ENCODE measurements at regions not wholly inside any gene's neighbourhood (a gene's known extent, or its start where the extent isn't known, plus 50 kb on each side); places are given as distances from the start of the nearest gene placed in this dataset.
A peak's percentile ranks its signal among the peaks of the same experiment; 100 is the strongest.
"Not testable (repeated sequence)": the region's sequence is repeated elsewhere in the genome, so short reads cannot be mapped to it uniquely, and the experiment has no call there.

- Histone ChIP-seq H3K36me3 (ENCODE audit: control insufficient read depth, insufficient read depth, low read length) (no peaks in the 10 kb centered on the region), H3K4me1 (ENCODE audit: control insufficient read depth, insufficient read depth, low read length) (no peaks in the 10 kb centered on the region), H3K27ac (ENCODE audit: low read length) (no peak overlapping the region), H3K4me3 (ENCODE audit: low read length) (no peak overlapping the region), H3K27me3 (ENCODE audit: control insufficient read depth, insufficient read depth, low read length) (no peaks in the 10 kb centered on the region), H3K9me3 (replicated peaks; ENCODE audit: control insufficient read depth, low read depth, low read length) (no peaks in the 10 kb centered on the region)
- WGBS (ENCODE audit: insufficient coverage) = 12% methylated on average over 1 of the region's 1 CpG
- DNase-seq = no peak
Measured at GRCh38 chr12:71385155-71385554, 54.4 kb upstream of the LGR5 start.

DNA sequence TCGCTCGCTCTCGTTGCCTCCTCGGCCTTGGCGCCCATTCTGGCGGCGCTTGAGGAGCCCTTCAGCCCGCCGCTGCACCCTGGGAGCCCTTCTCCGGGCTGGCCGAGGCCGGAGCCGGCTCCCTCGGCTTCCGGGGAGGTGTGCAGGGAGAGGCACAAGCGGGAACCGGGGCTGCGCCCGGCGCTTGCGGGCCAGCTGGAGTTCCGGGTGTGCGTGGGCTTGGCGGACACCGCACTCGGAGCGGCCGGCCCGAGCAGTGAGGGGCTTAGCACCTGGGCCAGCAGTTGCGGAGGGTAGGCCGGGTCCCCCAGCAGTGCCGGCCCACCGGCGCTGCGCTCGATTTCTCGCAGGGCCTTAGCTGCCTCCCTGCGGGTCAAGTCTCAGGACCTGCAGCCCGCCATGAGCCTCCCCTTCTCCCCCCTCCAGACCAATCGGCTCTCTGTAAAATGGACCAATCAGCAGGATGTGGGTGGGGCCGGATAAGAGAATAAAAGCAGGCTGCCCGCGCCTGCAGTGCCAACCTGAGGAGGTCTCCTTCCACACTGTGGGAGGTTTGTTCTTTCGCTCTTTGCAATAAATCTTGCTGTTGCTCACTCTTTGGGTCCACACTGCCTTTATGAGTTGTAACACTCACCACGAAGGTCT lies 62.8 kb upstream of the LGR5 start:
- H3K9me3 ChIP-seq (replicated peaks; ENCODE audit: control insufficient read depth, low read depth, low read length); H3K36me3 ChIP-seq (ENCODE audit: control insufficient read depth, insufficient read depth, low read length); H3K27me3 ChIP-seq (ENCODE audit: control insufficient read depth, insufficient read depth, low read length); H3K27ac ChIP-seq (ENCODE audit: low read length); DNase-seq; H3K4me1 ChIP-seq (ENCODE audit: control insufficient read depth, insufficient read depth, low read length); H3K4me3 ChIP-seq (ENCODE audit: low read length): not testable (repeated sequence)
- WGBS (ENCODE audit: insufficient coverage) = 97% methylated on average over 40 of the region's 45 CpGs

DNA sequence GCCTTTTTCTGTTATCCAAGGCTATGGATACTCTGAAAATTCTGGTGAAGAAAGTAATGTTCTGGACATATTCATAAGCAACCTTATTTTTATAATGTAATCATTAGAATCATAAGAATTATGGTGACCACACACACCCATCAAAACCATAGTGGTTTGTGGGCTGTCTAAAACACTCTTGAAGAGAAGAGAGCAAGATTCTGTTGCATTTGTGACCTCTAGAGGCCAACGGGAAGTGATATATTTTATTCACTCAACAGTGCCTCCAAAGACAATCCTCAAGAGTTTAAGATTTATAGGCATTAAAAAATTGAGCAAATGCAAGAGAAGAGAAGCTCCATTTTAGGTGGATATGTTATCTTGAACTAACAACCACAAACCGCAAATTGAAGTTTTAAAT lies 68.5 kb upstream of the LGR5 start:
- peak; percentile 31 for DNase-seq

DNA sequence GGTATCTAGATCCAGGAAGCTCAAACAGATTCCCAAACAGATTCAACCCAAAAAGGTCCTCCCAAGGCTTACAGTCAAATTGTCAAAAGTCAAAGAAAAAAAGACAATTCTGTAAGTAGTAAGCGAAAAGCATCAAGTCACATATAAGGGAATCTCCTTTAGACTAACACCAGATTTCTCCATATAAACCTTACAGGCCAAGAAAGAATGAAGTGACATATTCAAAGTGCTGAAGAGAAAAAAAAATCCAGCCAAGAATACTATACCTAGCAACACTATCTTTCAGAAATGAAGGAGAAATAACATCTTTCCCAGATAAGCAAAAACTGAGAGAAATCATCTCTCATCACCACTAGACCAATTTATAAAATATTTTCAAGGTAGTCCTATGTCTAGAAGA lies 79.6 kb upstream of the LGR5 start:
- H3K4me1 ChIP-seq (ENCODE audit: control insufficient read depth, insufficient read depth, low read length) = no peaks in the 10 kb centered on the region
- WGBS (ENCODE audit: insufficient coverage) = no CpG with 5 or more reads among the region's 1 CpG
- peaks cover 4% of the 10 kb centered on the region for H3K9me3 ChIP-seq (replicated peaks; ENCODE audit: control insufficient read depth, low read depth, low read length)
- DNase-seq = no peak
- H3K27me3 ChIP-seq (ENCODE audit: control insufficient read depth, insufficient read depth, low read length) = no peaks in the 10 kb centered on the region
- H3K36me3 ChIP-seq (ENCODE audit: control insufficient read depth, insufficient read depth, low read length) = no peaks in the 10 kb centered on the region
- no peak overlapping the region for H3K27ac ChIP-seq (ENCODE audit: low read length)
- H3K4me3 ChIP-seq (ENCODE audit: low read length) = no peak overlapping the region

More for the DNA sequence above, 68.5 kb upstream of the LGR5 start:
- Histone ChIP-seq H3K4me1 (ENCODE audit: control insufficient read depth, insufficient read depth, low read length) (no peaks in the 10 kb centered on the region), H3K36me3 (ENCODE audit: control insufficient read depth, insufficient read depth, low read length) (no peaks in the 10 kb centered on the region), H3K9me3 (replicated peaks; ENCODE audit: control insufficient read depth, low read depth, low read length) (no peaks in the 10 kb centered on the region), H3K4me3 (ENCODE audit: low read length) (no peak overlapping the region), H3K27me3 (ENCODE audit: control insufficient read depth, insufficient read depth, low read length) (no peaks in the 10 kb centered on the region), H3K27ac (ENCODE audit: low read length) (no peak overlapping the region)
- WGBS (ENCODE audit: insufficient coverage) = no CpG with 5 or more reads among the region's 2 CpGs

DNA sequence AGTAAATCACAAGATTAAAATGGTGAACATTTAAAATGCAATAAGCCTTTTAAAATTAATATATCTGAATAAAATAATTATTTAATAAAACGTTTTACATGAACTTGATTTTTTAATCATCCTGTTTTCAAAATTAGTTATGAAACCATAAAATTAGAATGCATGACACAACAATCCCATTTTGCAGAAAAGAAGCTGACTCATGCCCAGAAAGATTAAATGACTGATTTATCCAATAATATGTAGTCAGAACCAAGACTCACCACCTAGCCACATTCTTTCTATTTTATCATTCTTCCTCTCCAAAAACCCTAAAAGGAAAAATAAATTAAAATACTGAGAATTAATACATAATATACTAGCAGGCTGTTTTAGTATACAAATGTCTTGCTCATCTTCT lies 83.0 kb upstream of the LGR5 start:
- no CpG with 5 or more reads among the region's 1 CpG for WGBS (ENCODE audit: insufficient coverage)
- Histone ChIP-seq H3K36me3 (ENCODE audit: control insufficient read depth, insufficient read depth, low read length) (no peaks in the 10 kb centered on the region), H3K4me1 (ENCODE audit: control insufficient read depth, insufficient read depth, low read length) (no peaks in the 10 kb centered on the region), H3K27me3 (ENCODE audit: control insufficient read depth, insufficient read depth, low read length) (no peaks in the 10 kb centered on the region), H3K27ac (ENCODE audit: low read length) (no peak overlapping the region), H3K4me3 (ENCODE audit: low read length) (no peak overlapping the region), H3K9me3 (replicated peaks; ENCODE audit: control insufficient read depth, low read depth, low read length) (peaks cover 4% of the 10 kb centered on the region)
- DNase-seq = no peak

- H3K4me1 ChIP-seq (ENCODE audit: control insufficient read depth, insufficient read depth, low read length) = no peaks in the 10 kb centered on the region
- H3K27ac ChIP-seq (ENCODE audit: low read length) = no peak overlapping the region
- H3K9me3 ChIP-seq (replicated peaks; ENCODE audit: control insufficient read depth, low read depth, low read length) = peaks cover 4% of the 10 kb centered on the region
- H3K27me3 ChIP-seq (ENCODE audit: control insufficient read depth, insufficient read depth, low read length) = no peaks in the 10 kb centered on the region
- no peak for DNase-seq
- no peaks in the 10 kb centered on the region for H3K36me3 ChIP-seq (ENCODE audit: control insufficient read depth, insufficient read depth, low read length)
- 39% methylated on average over 2 of the region's 2 CpGs for WGBS (ENCODE audit: insufficient coverage)
- H3K4me3 ChIP-seq (ENCODE audit: low read length) = no peak overlapping the region
Measured at GRCh38 chr12:71354871-71355270, 84.7 kb upstream of the LGR5 start.

DNA sequence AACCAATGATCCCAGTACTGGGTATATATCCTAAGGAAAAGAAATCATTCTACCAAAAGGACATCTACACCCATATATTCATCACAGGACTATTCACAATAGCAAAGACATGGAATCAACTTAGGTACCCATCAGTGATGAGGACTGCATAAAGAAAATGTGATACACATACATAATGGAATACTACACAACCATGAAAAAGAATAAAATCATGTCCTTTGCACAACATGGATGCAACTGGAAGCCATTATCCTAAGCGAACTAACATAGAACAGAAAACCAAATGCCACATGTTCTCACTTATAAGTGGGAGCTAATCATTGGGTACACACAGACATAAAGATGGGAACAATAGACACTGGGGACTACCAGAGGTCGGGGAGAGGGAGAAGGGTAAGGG lies 86.0 kb upstream of the LGR5 start:
- no peaks in the 10 kb centered on the region for H3K4me1 ChIP-seq (ENCODE audit: control insufficient read depth, insufficient read depth, low read length)
- no peaks in the 10 kb centered on the region for H3K9me3 ChIP-seq (replicated peaks; ENCODE audit: control insufficient read depth, low read depth, low read length)
- H3K27me3 ChIP-seq (ENCODE audit: control insufficient read depth, insufficient read depth, low read length) = no peaks in the 10 kb centered on the region
- WGBS (ENCODE audit: insufficient coverage) = no CpG with 5 or more reads among the region's 2 CpGs
- no peak for DNase-seq
- no peaks in the 10 kb centered on the region for H3K36me3 ChIP-seq (ENCODE audit: control insufficient read depth, insufficient read depth, low read length)
- H3K27ac ChIP-seq (ENCODE audit: low read length) = no peak overlapping the region
- no peak overlapping the region for H3K4me3 ChIP-seq (ENCODE audit: low read length)

DNA sequence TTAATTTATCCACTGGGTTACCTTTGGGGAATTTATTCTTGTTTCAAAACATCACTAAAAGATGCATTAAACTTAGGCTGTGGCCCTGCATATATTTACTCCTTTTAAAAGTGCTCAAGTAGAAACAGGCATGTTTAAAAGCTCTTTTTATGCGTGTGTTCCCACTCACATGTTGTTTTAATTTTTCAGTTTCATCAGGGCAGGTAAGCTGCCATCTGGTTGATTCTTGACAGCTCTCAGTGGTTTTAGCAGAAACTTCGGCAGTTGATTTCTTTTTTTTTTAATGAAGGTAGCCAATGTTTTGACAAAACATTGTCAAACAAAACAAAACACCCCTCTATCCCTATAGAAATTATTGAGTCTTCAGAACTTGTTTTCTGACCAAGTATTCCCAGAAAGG lies 89.6 kb upstream of the LGR5 start:
- Histone ChIP-seq H3K36me3 (ENCODE audit: control insufficient read depth, insufficient read depth, low read length) (no peaks in the 10 kb centered on the region), H3K4me1 (ENCODE audit: control insufficient read depth, insufficient read depth, low read length) (no peaks in the 10 kb centered on the region), H3K9me3 (replicated peaks; ENCODE audit: control insufficient read depth, low read depth, low read length) (no peaks in the 10 kb centered on the region), H3K27ac (ENCODE audit: low read length) (no peak overlapping the region), H3K27me3 (ENCODE audit: control insufficient read depth, insufficient read depth, low read length) (no peaks in the 10 kb centered on the region), H3K4me3 (ENCODE audit: low read length) (no peak overlapping the region)
- no peak for DNase-seq
- no CpG with 5 or more reads among the region's 2 CpGs for WGBS (ENCODE audit: insufficient coverage)

DNA sequence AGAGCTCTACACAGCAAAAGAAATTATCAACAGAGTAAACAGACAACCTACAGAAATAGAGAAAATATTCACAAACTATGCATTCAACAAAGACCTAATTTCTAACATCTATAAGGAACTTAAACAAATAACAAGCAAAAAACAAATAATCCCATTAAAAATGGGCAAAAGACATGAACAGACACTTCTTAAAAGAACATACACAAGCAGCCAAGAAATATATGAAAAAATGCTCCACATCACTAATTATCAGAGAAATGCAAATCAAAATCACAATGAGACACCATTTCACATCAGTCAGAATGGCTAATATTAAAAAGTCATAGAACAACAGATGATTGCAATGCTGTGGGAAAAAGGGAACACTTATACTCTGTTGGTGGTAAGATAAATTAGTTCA lies 100.7 kb upstream of the LGR5 start:
- Histone ChIP-seq H3K27ac (ENCODE audit: low read length) (no peak overlapping the region), H3K27me3 (ENCODE audit: control insufficient read depth, insufficient read depth, low read length) (no peaks in the 10 kb centered on the region), H3K9me3 (replicated peaks; ENCODE audit: control insufficient read depth, low read depth, low read length) (peaks cover 2% of the 10 kb centered on the region), H3K4me3 (ENCODE audit: low read length) (no peak overlapping the region), H3K36me3 (ENCODE audit: control insufficient read depth, insufficient read depth, low read length) (no peaks in the 10 kb centered on the region), H3K4me1 (ENCODE audit: control insufficient read depth, insufficient read depth, low read length) (no peaks in the 10 kb centered on the region)
- DNase-seq = no peak

GRCh38 chr12:71335963-71336257 lies 103.7 kb upstream of the LGR5 start:
- Histone ChIP-seq H3K36me3 (ENCODE audit: control insufficient read depth, insufficient read depth, low read length) (no peaks in the 10 kb centered on the region), H3K4me3 (ENCODE audit: low read length) (no peak overlapping the region), H3K27ac (ENCODE audit: low read length) (no peak overlapping the region), H3K9me3 (replicated peaks; ENCODE audit: control insufficient read depth, low read depth, low read length) (peaks cover 2% of the 10 kb centered on the region), H3K4me1 (ENCODE audit: control insufficient read depth, insufficient read depth, low read length) (no peaks in the 10 kb centered on the region), H3K27me3 (ENCODE audit: control insufficient read depth, insufficient read depth, low read length) (no peaks in the 10 kb centered on the region)
- DNase-seq = no peak

DNA sequence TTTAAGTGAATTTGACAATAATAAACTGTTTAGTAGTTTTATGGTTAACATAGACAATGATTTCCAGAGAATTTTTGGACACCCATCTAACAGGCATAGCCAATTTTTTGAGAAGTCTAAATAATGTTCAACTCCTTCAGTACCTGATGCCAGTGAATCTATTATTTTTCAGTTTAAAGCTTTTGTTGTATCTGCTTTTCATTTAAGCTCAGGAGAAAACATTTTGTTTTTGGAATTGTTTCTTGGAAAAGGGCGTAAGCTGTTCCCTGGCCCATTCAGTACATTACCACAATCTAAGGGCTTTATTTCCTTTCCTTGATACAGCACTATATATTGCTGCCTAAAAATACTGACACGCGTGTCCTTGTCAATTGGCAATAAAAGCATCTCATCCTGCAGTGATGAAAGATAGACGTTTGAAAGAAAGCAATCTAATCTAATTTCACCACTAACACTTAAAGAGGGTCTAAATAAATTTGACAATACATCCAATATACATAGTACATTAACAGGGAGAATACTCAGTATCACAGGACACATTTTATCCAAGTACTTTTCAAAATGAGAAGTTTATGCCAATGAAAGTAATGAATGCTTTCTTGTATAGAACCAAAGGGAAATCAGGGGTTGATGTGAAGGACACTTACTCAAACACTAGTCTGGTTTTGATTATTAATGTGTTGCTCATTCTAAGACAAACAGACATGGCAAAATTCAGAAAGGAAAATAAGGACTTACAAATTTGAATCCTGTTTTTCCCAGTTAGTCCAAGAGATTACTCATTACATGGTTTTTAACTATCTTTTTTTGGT lies 104.2 kb upstream of the LGR5 start:
- H3K4me1 ChIP-seq (ENCODE audit: control insufficient read depth, insufficient read depth, low read length) = no peaks in the 10 kb centered on the region
- H3K27me3 ChIP-seq (ENCODE audit: control insufficient read depth, insufficient read depth, low read length) = no peaks in the 10 kb centered on the region
- no peak overlapping the region for H3K4me3 ChIP-seq (ENCODE audit: low read length)
- H3K27ac ChIP-seq (ENCODE audit: low read length) = no peak overlapping the region
- H3K36me3 ChIP-seq (ENCODE audit: control insufficient read depth, insufficient read depth, low read length) = no peaks in the 10 kb centered on the region
- peaks cover 2% of the 10 kb centered on the region for H3K9me3 ChIP-seq (replicated peaks; ENCODE audit: control insufficient read depth, low read depth, low read length)
- WGBS (ENCODE audit: insufficient coverage) = no CpG with 5 or more reads among the region's 4 CpGs
- peak; percentile 90 for DNase-seq

All from muscle of leg (tissue), 3 donors.